HFF-Myc (cell line): ENCODE measurements at regions not wholly inside any gene's neighbourhood (a gene's known extent, or its start where the extent isn't known, plus 50 kb on each side); places are given as distances from the start of the nearest gene placed in this dataset.

ENCODE experiments used
- DNase-seq: peaks from one replicate; pipeline ENCODE4 v3.0.0-alpha.2; 2011; ENCODE audit warnings: low read depth; ENCODE audit errors: extremely low read depth
- H3K4me3 ChIP-seq: replicated peaks from 2 replicates; pipeline ENCODE4 v1.5.1; 2011; ENCODE audit warnings: low read depth, mild to moderate bottlenecking, control low read depth, low read length
- CTCF ChIP-seq: IDR thresholded peaks from 2 replicates; pipeline ENCODE4 v1.5.1; 2012; ENCODE audit warnings: mild to moderate bottlenecking, low read depth, low read length, control low read depth; ENCODE audit errors: missing control alignments

GRCh38 chr4:41363384-41363981 lies 106.8 kb downstream of the UCHL1 start:
- no peak overlapping the region for H3K4me3 ChIP-seq
- no peak for DNase-seq
- no peak for TF ChIP-seq CTCF

- DNase-seq, result no peak
- TF ChIP-seq CTCF, result no peak
- H3K4me3 ChIP-seq, result no peak overlapping the region
Observed at GRCh38 chr4:41364876-41365275, 108.1 kb downstream of the UCHL1 start.

- no peak overlapping the region for H3K4me3 ChIP-seq
- DNase-seq, result no peak
- TF ChIP-seq CTCF, result no peak
Observed at GRCh38 chr4:41365681-41366080, 109.0 kb downstream of the UCHL1 start.

GRCh38 chr4:41366911-41367517 lies 110.3 kb downstream of the UCHL1 start:
- no peak overlapping the region for H3K4me3 ChIP-seq
- TF ChIP-seq CTCF, result no peak
- DNase-seq, result no peak

- no peak overlapping the region for H3K4me3 ChIP-seq
- DNase-seq, result no peak
- TF ChIP-seq CTCF, result no peak
Observed at GRCh38 chr4:41369680-41370079, 113.0 kb downstream of the UCHL1 start.

- no peak for TF ChIP-seq CTCF
- DNase-seq, result no peak
Observed at GRCh38 chr4:41373221-41373620, 116.5 kb downstream of the UCHL1 start.

GRCh38 chr4:41374490-41374889 lies 117.8 kb downstream of the UCHL1 start:
- no peak for DNase-seq
- no peak overlapping the region for H3K4me3 ChIP-seq
- no peak for TF ChIP-seq CTCF

More at GRCh38 chr4:41373221-41373620, 116.5 kb downstream of the UCHL1 start:
- no peak overlapping the region for H3K4me3 ChIP-seq
